ENCODE measurements at regions not wholly inside any gene's neighbourhood (a gene's known extent, or its start where the extent isn't known, plus 50 kb on each side); places are given as distances from the start of the nearest gene placed in this dataset.

- no peak for DNase-seq (ENCODE audit: low read depth in 2 of 2)
- H3K4me3 ChIP-seq (replicated peaks in 1 of 2; ENCODE audit: low read depth in 2 of 2, low read length in 2 of 2) = no peak overlapping the region
- TF ChIP-seq, protein P1, sequence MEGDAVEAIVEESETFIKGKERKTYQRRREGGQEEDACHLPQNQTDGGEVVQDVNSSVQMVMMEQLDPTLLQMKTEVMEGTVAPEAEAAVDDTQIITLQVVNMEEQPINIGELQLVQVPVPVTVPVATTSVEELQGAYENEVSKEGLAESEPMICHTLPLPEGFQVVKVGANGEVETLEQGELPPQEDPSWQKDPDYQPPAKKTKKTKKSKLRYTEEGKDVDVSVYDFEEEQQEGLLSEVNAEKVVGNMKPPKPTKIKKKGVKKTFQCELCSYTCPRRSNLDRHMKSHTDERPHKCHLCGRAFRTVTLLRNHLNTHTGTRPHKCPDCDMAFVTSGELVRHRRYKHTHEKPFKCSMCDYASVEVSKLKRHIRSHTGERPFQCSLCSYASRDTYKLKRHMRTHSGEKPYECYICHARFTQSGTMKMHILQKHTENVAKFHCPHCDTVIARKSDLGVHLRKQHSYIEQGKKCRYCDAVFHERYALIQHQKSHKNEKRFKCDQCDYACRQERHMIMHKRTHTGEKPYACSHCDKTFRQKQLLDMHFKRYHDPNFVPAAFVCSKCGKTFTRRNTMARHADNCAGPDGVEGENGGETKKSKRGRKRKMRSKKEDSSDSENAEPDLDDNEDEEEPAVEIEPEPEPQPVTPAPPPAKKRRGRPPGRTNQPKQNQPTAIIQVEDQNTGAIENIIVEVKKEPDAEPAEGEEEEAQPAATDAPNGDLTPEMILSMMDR (IDR thresholded peaks at IDR 0.05; ENCODE audit: low read depth, low read length) = no peak
Measured at GRCh38 chr11:26904801-26905200, 89.1 kb upstream of the FIBIN start.

- DNase-seq (ENCODE audit: low read depth in 2 of 2) = peak; percentile 43 to 55
- no peak overlapping the region for H3K4me3 ChIP-seq (replicated peaks in 1 of 2; ENCODE audit: low read depth in 2 of 2, low read length in 2 of 2)
- TF ChIP-seq, protein P1 (IDR thresholded peaks at IDR 0.05; ENCODE audit: low read depth, low read length) = no peak
Measured at GRCh38 chr11:26905368-26905767, 88.5 kb upstream of the FIBIN start.

- no peak for DNase-seq (ENCODE audit: low read depth in 2 of 2)
- TF ChIP-seq, protein P1 (IDR thresholded peaks at IDR 0.05; ENCODE audit: low read depth, low read length) = no peak
- no peak overlapping the region for H3K4me3 ChIP-seq (replicated peaks in 1 of 2; ENCODE audit: low read depth in 2 of 2, low read length in 2 of 2)
Measured at GRCh38 chr11:26909515-26909914, 84.4 kb upstream of the FIBIN start.

GRCh38 chr11:26909991-26910591, 83.8 kb upstream of the FIBIN start:
- TF ChIP-seq, protein P1 (IDR thresholded peaks at IDR 0.05; ENCODE audit: low read depth, low read length) = no peak
- DNase-seq (ENCODE audit: low read depth in 2 of 2) = no peak
- H3K4me3 ChIP-seq (replicated peaks in 1 of 2; ENCODE audit: low read depth in 2 of 2, low read length in 2 of 2) = no peak overlapping the region

DNA sequence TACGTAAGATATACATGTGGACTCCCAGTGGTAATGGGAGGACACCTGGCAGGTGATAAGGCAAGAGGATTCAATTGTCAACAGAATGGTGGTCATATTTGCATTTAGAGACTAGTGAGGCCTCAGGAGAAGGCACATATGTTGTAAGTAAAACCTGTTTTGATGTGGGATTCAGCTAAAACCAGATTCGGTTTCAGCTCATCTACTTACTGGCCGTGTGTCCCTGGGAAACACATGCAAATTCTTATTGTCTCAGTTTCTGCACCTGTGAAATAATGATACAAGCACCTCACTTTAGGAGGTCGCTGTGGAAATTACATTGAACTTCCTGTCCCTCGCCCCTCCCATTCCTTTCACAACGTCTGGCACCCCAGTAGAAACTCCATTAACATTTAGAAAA, 78.9 kb upstream of the FIBIN start:
- no peak overlapping the region for H3K4me3 ChIP-seq (replicated peaks in 1 of 2; ENCODE audit: low read depth in 2 of 2, low read length in 2 of 2)
- no peak for DNase-seq (ENCODE audit: low read depth in 2 of 2)
- TF ChIP-seq, protein P1 (IDR thresholded peaks at IDR 0.05; ENCODE audit: low read depth, low read length) = no peak

GRCh38 chr11:26916805-26917204, 77.1 kb upstream of the FIBIN start:
- no peak overlapping the region for H3K4me3 ChIP-seq (replicated peaks in 1 of 2; ENCODE audit: low read depth in 2 of 2, low read length in 2 of 2)
- TF ChIP-seq, protein P1 (IDR thresholded peaks at IDR 0.05; ENCODE audit: low read depth, low read length) = no peak
- no peak for DNase-seq (ENCODE audit: low read depth in 2 of 2)

DNA sequence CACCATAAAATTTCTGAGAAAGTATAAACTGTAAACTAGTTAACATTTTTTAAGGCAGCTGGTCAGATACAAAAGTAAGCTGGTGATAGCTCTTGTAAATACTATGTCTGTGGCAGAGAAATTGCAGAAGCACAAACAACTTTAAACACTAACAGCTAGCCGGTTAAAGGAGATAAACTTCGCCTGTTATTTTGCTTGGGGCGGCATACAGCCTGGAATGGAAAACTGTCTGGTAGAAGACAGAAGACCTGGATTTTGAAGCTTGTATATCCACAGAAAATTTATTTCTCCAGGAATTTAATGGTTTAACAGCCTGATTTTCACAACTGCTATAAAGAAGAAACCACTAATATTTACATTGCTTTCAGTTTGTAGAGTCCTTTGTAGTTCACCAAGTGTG, 65.3 kb upstream of the FIBIN start:
- DNase-seq (ENCODE audit: low read depth in 2 of 2) = no peak
- TF ChIP-seq, protein P1 (IDR thresholded peaks at IDR 0.05; ENCODE audit: low read depth, low read length) = no peak
- H3K4me3 ChIP-seq (replicated peaks in 1 of 2; ENCODE audit: low read depth in 2 of 2, low read length in 2 of 2) = no peak overlapping the region

Data from cardiac fibroblast (primary cell).